IPS-15b (cell line): ENCODE measurements at regions not wholly inside any gene's neighbourhood (a gene's known extent, or its start where the extent isn't known, plus 50 kb on each side); places are given as distances from the start of the nearest gene placed in this dataset.
"Not testable (repeated sequence)": the region's sequence is repeated elsewhere in the genome, so short reads cannot be mapped to it uniquely, and the experiment has no call there.

Experiments
- H3K27me3 ChIP-seq: one replicate; pipeline ENCODE4 v1.6.1; 2013; ENCODE audit warnings: low read length; ENCODE audit not compliant: control insufficient read depth, insufficient read depth
- H3K36me3 ChIP-seq: one replicate; pipeline ENCODE4 v1.6.1; 2013; ENCODE audit warnings: low read length; ENCODE audit not compliant: control insufficient read depth, insufficient read depth
- H3K4me1 ChIP-seq: one replicate; pipeline ENCODE4 v1.6.1; 2013; ENCODE audit warnings: mild to moderate bottlenecking, low read length; ENCODE audit not compliant: control insufficient read depth, insufficient read depth
- H3K4me3 ChIP-seq: one replicate; pipeline ENCODE4 v1.5.1; 2013; ENCODE audit warnings: low read depth, low read length
- H3K9ac ChIP-seq: one replicate; pipeline ENCODE4 v1.6.1; 2013; ENCODE audit warnings: low read depth, mild to moderate bottlenecking, low read length
- H3K9me3 ChIP-seq: one replicate; pipeline ENCODE4 v1.6.1; 2013; ENCODE audit warnings: mild to moderate bottlenecking, low read length; ENCODE audit not compliant: control insufficient read depth, insufficient read depth

DNA sequence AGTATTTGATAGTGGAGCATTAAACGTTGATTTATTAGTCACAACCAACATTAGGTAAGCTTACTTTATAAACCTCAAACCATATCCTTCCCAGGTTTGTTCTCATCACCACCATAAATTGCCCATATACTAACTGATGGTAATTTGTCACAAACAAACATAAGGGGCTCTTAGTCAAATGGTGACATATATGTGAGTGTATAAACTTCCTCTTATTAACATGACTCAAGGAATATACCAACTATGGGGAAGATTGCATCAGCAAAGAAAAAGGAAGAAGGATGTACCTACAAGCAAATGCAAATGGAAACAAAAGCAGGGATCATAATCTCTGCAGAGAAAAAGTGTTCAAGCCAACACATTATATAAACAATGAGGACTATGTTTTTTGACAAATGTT, 418.2 kb upstream of the AKR1E2 start:
- H3K9me3 ChIP-seq = no peaks in the 10 kb centered on the region
- H3K9ac ChIP-seq = no peak overlapping the region
- H3K36me3 ChIP-seq = no peaks in the 10 kb centered on the region
- H3K4me3 ChIP-seq = no peak overlapping the region
- H3K4me1 ChIP-seq = no peaks in the 10 kb centered on the region
- H3K27me3 ChIP-seq = no peaks in the 10 kb centered on the region

DNA sequence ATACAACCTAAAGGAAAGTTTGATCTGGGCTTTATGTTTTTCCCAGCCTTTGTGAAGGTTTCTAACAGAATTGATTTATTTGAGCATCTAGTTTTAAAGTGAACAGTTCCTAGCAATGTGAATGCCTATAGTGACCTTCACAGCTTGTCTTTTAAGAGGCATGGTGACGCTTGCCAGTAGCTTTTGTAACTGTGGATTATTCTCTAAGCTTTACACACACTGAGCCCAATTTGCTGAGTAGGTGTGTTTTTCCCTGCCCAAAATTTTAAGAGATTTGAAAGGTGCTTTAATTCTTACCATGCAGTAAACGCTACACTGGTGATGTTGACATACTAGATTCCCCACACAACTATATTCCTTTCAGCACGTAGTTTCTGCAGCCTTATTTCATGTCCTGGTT, 420.2 kb upstream of the AKR1E2 start:
- H3K4me1 ChIP-seq = no peaks in the 10 kb centered on the region
- no peaks in the 10 kb centered on the region for H3K36me3 ChIP-seq
- no peaks in the 10 kb centered on the region for H3K27me3 ChIP-seq
- H3K9ac ChIP-seq = no peak overlapping the region
- no peak overlapping the region for H3K4me3 ChIP-seq
- H3K9me3 ChIP-seq = no peaks in the 10 kb centered on the region

DNA sequence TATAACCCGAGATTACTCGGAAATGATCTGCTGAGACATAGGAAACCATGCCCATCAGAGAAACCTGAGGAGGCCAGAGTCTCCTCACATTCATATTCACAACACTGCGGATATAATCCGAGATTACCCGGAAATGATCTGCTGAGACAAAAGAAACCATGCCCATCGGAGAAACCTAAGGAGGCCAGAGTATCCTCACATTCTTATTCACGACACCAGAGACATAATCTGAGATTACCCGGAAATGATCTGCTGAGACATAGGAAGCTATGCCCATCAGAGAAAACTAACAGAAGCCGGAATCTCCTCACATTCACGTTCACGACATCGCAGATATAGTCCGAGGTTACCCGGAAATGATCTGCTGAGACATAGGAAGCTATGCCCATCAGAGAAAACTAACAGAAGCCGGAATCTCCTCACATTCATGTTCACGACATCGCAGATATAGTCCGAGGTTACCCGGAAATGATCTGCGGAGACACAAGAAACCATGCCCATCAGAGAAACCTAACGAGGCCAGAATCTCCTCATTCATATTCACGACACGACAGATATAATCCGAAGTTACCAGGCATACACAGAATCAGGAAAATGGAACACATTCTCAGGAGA, 422.3 kb upstream of the AKR1E2 start:
- H3K4me3 ChIP-seq = no peak overlapping the region
- H3K9me3 ChIP-seq = no peaks in the 10 kb centered on the region
- H3K4me1 ChIP-seq = no peaks in the 10 kb centered on the region
- H3K36me3 ChIP-seq = no peaks in the 10 kb centered on the region
- no peaks in the 10 kb centered on the region for H3K27me3 ChIP-seq
- no peak overlapping the region for H3K9ac ChIP-seq

DNA sequence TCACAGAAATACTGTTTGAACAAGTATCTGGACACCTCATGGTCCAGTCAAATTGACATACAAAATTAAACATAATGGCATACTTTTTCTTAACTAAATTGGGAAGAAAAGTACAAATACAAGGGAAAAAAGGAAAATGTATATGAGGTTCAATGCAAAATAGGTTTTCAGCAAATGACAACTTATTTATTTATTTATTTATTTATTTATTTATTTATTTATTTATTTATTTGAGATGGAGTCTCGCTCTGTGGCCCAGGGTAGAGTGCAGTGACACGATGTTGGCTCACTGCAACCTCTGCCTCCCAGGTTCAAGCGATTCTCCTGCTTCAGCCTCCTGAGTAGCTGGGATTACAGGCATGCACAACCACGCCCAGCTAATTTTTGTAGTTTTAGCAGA, 424.9 kb upstream of the AKR1E2 start:
- H3K9ac ChIP-seq, H3K27me3 ChIP-seq, H3K4me1 ChIP-seq, H3K36me3 ChIP-seq, H3K4me3 ChIP-seq, H3K9me3 ChIP-seq: not testable (repeated sequence)

DNA sequence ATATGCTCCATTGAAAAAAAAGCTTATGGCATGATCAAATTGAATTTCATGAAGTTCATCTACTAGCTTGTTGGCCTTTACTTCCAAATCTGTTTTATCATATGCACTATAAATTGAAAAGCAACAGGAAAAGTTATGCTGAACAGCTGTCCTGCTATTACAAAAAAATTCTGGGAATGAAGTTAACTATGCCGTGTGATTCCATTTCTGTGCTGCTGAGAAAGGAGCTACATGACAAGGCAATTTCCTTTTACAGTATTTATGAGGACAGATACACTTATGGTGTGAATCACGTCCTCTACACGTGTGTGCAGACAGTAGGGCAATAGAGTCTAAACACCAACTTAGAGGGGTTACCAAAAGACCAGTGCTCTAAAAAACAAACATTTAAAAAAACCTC, 426.5 kb upstream of the AKR1E2 start:
- Histone ChIP-seq H3K9ac (no peak overlapping the region), H3K36me3 (no peaks in the 10 kb centered on the region), H3K9me3 (no peaks in the 10 kb centered on the region), H3K4me1 (no peaks in the 10 kb centered on the region), H3K27me3 (no peaks in the 10 kb centered on the region), H3K4me3 (no peak overlapping the region)

DNA sequence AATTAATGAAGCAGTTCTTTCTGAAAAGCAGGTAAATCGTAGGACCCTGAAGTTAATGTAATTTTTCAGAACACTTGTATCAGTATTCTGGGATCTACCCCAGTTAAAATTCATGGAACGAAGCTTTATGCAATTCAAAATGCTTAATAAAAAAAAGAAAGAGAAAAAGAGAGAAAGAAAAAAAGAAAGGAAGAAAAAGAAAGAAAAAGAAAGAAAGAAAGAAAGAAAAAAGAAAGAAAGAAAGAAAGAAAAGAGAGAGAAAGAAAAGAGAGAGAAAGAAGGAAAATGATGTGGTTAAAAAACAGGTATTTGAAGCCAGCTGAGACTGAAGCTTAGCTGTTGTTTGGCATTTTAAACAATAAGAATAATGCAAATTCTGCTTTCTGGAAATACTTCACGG, 427.4 kb upstream of the AKR1E2 start:
- Histone ChIP-seq H3K36me3 (no peaks in the 10 kb centered on the region), H3K4me3 (no peak overlapping the region), H3K27me3 (no peaks in the 10 kb centered on the region)

DNA sequence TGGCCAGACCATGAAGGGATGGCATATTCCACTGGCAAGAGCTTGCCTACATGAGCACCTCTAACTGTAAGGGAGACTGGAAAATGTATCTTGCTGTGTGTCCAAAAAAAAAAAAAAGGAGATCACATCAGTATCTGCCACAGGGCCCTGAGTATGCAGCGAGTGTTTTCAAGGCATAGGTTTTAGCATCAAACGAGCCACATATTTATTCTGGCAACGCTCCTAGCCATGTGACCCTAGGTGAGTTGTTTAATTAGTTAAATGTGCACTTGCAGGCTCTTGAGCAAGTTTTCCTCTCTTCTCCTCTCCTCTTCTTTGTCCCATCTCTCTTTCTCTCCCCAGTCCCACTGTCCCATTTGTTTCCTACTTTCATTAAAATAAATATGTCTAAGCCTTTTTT, 428.7 kb upstream of the AKR1E2 start:
- Histone ChIP-seq H3K36me3 (no peaks in the 10 kb centered on the region), H3K27me3 (no peaks in the 10 kb centered on the region), H3K4me1 (no peaks in the 10 kb centered on the region), H3K9me3 (no peaks in the 10 kb centered on the region), H3K9ac (no peak overlapping the region), H3K4me3 (no peak overlapping the region)

More for the DNA sequence above, 427.4 kb upstream of the AKR1E2 start:
- Histone ChIP-seq H3K4me1 (no peaks in the 10 kb centered on the region), H3K9ac (no peak overlapping the region), H3K9me3 (no peaks in the 10 kb centered on the region)

DNA sequence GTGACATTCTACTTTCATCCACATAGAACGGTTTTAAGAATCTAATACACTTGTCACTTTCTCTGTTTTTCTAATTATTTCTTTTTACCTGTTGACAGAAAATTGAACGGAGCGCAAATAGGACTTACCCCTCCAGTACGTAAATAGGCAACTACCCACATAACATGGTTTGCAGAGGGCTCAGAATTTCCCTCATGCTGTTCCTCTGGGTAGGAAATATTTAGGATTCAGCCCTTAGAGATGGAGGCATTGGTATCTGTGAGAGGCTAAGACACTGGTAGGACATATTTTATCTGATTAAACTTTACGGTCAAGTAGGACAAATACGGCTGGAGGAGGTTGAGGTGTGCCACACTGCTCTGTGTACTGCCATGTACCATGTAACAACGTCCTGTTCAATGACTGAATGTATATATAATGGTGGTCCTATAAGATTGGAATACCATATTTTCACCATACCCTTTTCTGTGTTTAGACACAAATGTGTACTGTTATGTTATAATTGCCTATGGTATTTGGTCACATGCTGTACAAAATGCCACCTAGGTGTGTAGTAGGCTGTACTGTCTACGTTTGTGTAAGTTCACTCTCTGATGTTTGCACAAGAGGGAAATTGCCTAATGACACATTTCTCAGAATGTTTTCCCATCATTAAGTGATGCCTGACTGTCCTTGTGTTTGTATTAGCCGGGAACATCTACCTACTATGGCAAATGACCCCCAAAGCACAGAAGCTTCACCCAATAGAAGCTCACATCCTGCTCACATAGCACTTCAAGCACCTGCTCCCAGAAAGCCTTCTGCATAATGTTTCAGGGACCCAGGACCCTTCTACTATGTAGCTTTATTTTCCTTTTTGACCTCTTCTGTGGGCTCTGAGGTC, 429.4 kb upstream of the AKR1E2 start:
- Histone ChIP-seq H3K9me3 (no peaks in the 10 kb centered on the region), H3K4me1 (no peaks in the 10 kb centered on the region), H3K36me3 (no peaks in the 10 kb centered on the region), H3K9ac (no peak overlapping the region), H3K27me3 (no peaks in the 10 kb centered on the region), H3K4me3 (no peak overlapping the region)

DNA sequence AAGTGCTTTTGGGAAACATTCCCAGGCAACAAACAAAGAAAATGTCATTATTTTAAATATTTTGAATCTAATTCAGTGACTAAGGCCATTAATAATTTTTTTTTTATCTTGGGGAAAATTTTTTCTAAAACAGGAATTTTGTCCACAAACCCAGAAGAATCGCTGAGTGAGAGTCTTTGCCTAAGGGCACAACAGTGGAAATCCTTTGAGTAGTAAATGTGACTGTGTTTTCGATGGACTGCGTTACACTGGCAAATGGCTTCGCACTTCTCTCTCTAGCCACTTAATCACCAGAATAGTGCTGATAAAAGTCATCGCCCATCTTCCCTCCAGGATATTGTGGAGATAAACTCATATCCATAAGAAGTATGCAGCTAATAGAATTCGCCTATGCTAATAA, 430.3 kb upstream of the AKR1E2 start:
- Histone ChIP-seq H3K9me3 (no peaks in the 10 kb centered on the region), H3K27me3 (no peaks in the 10 kb centered on the region), H3K4me3 (no peak overlapping the region), H3K9ac (no peak overlapping the region), H3K4me1 (no peaks in the 10 kb centered on the region), H3K36me3 (no peaks in the 10 kb centered on the region)

DNA sequence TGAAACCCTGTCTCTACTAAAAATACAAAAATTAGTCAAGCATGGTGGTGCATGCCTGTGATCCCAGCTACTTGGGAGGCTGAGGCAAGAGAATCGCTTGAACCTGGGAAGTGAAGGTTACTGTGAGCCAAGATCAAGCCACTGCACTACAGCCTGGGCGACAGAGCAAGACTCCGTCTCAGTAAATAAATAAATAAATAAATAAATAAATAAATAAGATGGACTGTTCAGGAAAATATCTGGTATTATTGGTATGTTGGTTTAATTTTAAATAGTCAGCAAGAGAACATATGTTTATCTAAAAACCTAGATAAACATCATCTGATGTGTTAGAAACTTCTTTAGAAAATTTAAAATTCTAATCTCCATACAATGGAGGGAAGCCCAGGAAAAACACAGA, 431.6 kb upstream of the AKR1E2 start:
- not testable (repeated sequence) for H3K4me1 ChIP-seq, H3K27me3 ChIP-seq, H3K9me3 ChIP-seq, H3K36me3 ChIP-seq, H3K4me3 ChIP-seq, H3K9ac ChIP-seq

DNA sequence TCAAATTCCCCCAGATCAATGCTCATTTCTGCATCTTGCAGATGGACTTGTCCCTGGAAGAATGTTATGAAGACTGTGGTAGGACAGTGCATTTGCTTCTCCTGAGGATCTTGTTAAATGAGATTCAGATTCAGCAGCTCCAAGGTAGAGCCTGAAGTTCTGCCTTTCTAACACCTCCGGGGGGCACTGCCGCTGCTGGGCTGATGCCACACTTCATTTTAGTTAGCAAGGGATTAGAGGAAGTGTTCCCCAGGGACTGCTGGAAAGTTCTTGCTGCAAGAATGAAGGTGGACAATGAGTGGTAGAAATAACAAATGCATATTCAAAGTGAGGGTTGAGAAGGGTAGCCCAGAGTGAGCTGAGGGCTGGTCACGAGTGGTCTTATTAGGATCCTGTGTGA, 434.3 kb upstream of the AKR1E2 start:
- Histone ChIP-seq H3K9me3 (no peaks in the 10 kb centered on the region), H3K9ac (no peak overlapping the region), H3K27me3 (no peaks in the 10 kb centered on the region), H3K4me1 (no peaks in the 10 kb centered on the region), H3K4me3 (no peak overlapping the region), H3K36me3 (no peaks in the 10 kb centered on the region)

DNA sequence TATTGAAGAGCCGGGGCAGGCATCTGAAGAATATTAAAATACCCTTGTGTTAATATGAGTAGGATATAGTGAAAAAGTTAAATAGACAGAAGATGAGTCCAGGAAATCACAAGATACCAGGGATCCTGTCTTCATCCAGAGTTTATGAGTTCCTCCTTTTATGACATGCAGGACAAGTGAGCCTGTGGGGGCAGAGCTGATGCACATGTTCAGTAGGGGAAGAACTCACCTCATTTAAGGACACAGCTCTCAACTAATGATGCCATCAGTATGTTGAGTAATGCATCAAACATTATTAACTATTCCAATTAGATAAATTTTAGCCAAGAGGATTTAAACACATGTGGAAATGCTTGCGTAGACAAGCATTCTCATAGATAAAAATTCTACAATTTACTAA, 435.8 kb upstream of the AKR1E2 start:
- no peaks in the 10 kb centered on the region for H3K27me3 ChIP-seq
- H3K9me3 ChIP-seq = no peaks in the 10 kb centered on the region
- H3K9ac ChIP-seq = no peak overlapping the region
- H3K4me3 ChIP-seq = no peak overlapping the region
- H3K4me1 ChIP-seq = no peaks in the 10 kb centered on the region
- no peaks in the 10 kb centered on the region for H3K36me3 ChIP-seq
